ENCODE measurements at regions not wholly inside any gene's neighbourhood (a gene's known extent, or its start where the extent isn't known, plus 50 kb on each side); places are given as distances from the start of the nearest gene placed in this dataset.

GRCh38 chr1:2882966-2883696 is 81.6 kb upstream of the TTC34 start:
- H3K36me3 Mint-ChIP-seq (ENCODE audit: low read depth, unreplicated experiment): no peaks in the 10 kb centered on the region
- Histone ChIP-seq H3K79me2 (ENCODE audit: insufficient read depth, low read length) (no peaks in the 10 kb centered on the region), H3K9ac (ENCODE audit: low read length) (no peak overlapping the region), H2AFZ (ENCODE audit: low read depth, low read length) (no peak overlapping the region), H4K20me1 (ENCODE audit: insufficient read depth, low read length) (no peaks in the 10 kb centered on the region), H3K27me3 (ENCODE audit: insufficient read depth, low read length) (no peaks in the 10 kb centered on the region), H3K27ac (ENCODE audit: low read depth, low read length) (no peak overlapping the region), H3K36me3 (ENCODE audit: insufficient read depth, low read length) (no peaks in the 10 kb centered on the region), H3K4me2 (ENCODE audit: low read length) (no peak overlapping the region), H3K4me1 (ENCODE audit: insufficient read depth, low read length) (no peaks in the 10 kb centered on the region), H3K9me3 (ENCODE audit: insufficient read depth, low read depth, low read length) (no peaks in the 10 kb centered on the region), H3K4me3 (ENCODE audit: insufficient read depth, low read depth, low read length) (no peak overlapping the region)
- TF ChIP-seq EZH2 (IDR thresholded peaks at IDR 0.05; ENCODE audit: insufficient read depth, low read length) (no peak), CTCF (IDR thresholded peaks at IDR 0.05; ENCODE audit: insufficient read depth, low read depth, low read length) (no peak)
- no peak for DNase-seq (ENCODE audit: low read depth)
- H3K27ac Mint-ChIP-seq (ENCODE audit: unreplicated experiment): no peak overlapping the region
- H3K9me3 Mint-ChIP-seq (ENCODE audit: unreplicated experiment): peaks cover 3% of the 10 kb centered on the region
- FAIRE-seq: no peak
- no peaks in the 10 kb centered on the region for H3K4me1 Mint-ChIP-seq (ENCODE audit: low read depth, unreplicated experiment)
- peaks cover 11% of the 10 kb centered on the region for H3K27me3 Mint-ChIP-seq (ENCODE audit: low read depth, unreplicated experiment)
- no peak overlapping the region for H3K4me3 Mint-ChIP-seq (ENCODE audit: unreplicated experiment)

DNA sequence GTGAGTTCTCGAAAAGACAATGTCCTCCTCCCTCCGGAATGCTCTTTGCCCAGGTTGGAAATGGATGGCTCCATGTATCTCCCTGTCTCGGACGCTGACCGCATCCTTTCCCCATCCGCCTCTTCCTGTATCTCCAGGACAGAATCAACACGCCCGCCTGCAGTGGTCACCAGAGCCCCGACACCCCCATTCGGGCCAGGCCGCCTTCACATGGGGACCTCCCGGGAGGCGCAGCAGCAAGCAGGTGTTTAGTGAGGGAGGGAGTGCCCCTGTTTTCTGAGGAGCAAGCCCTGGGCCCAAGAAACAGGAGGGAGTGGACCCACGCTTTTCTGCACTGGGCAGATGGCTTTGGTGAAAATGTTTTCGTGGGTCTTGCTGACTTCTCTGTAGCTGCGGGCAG is 83.5 kb upstream of the TTC34 start:
- no peak overlapping the region for H3K4me3 ChIP-seq (ENCODE audit: insufficient read depth, low read depth, low read length)
- Mint-ChIP-seq H3K4me3 (ENCODE audit: unreplicated experiment) (no peak overlapping the region), H3K27ac (ENCODE audit: unreplicated experiment) (no peak overlapping the region), H3K9me3 (ENCODE audit: unreplicated experiment) (peaks cover 3% of the 10 kb centered on the region), H3K4me1 (ENCODE audit: low read depth, unreplicated experiment) (no peaks in the 10 kb centered on the region), H3K27me3 (ENCODE audit: low read depth, unreplicated experiment) (peaks cover 11% of the 10 kb centered on the region), H3K36me3 (ENCODE audit: low read depth, unreplicated experiment) (no peaks in the 10 kb centered on the region)
- DNase-seq (ENCODE audit: low read depth) (no peak), FAIRE-seq (no peak)
- H3K36me3 ChIP-seq (ENCODE audit: insufficient read depth, low read length): no peaks in the 10 kb centered on the region
- H3K4me1 ChIP-seq (ENCODE audit: insufficient read depth, low read length): no peaks in the 10 kb centered on the region
- no peak for TF ChIP-seq EZH2 (IDR thresholded peaks at IDR 0.05; ENCODE audit: insufficient read depth, low read length)
- TF ChIP-seq CTCF (IDR thresholded peaks at IDR 0.05; ENCODE audit: insufficient read depth, low read depth, low read length): no peak
- H4K20me1 ChIP-seq (ENCODE audit: insufficient read depth, low read length): no peaks in the 10 kb centered on the region
- H3K79me2 ChIP-seq (ENCODE audit: insufficient read depth, low read length): no peaks in the 10 kb centered on the region
- H3K9me3 ChIP-seq (ENCODE audit: insufficient read depth, low read depth, low read length): no peaks in the 10 kb centered on the region
- H3K4me2 ChIP-seq (ENCODE audit: low read length): no peak overlapping the region
- H2AFZ ChIP-seq (ENCODE audit: low read depth, low read length): no peak overlapping the region
- no peak overlapping the region for H3K27ac ChIP-seq (ENCODE audit: low read depth, low read length)
- H3K27me3 ChIP-seq (ENCODE audit: insufficient read depth, low read length): no peaks in the 10 kb centered on the region
- no peak overlapping the region for H3K9ac ChIP-seq (ENCODE audit: low read length)

- no peak overlapping the region for H3K4me3 ChIP-seq (ENCODE audit: insufficient read depth, low read depth, low read length)
- DNase-seq (ENCODE audit: low read depth) (no peak), FAIRE-seq (no peak)
- TF ChIP-seq EZH2 (IDR thresholded peaks at IDR 0.05; ENCODE audit: insufficient read depth, low read length) (no peak), CTCF (IDR thresholded peaks at IDR 0.05; ENCODE audit: insufficient read depth, low read depth, low read length) (no peak)
- Mint-ChIP-seq H3K36me3 (ENCODE audit: low read depth, unreplicated experiment) (no peaks in the 10 kb centered on the region), H3K4me1 (ENCODE audit: low read depth, unreplicated experiment) (no peaks in the 10 kb centered on the region), H3K9me3 (ENCODE audit: unreplicated experiment) (peaks cover 3% of the 10 kb centered on the region), H3K27me3 (ENCODE audit: low read depth, unreplicated experiment) (peaks cover 11% of the 10 kb centered on the region), H3K4me3 (ENCODE audit: unreplicated experiment) (no peak overlapping the region), H3K27ac (ENCODE audit: unreplicated experiment) (no peak overlapping the region)
- H3K4me1 ChIP-seq (ENCODE audit: insufficient read depth, low read length): no peaks in the 10 kb centered on the region
- H3K27me3 ChIP-seq (ENCODE audit: insufficient read depth, low read length): no peaks in the 10 kb centered on the region
- H2AFZ ChIP-seq (ENCODE audit: low read depth, low read length): no peak overlapping the region
- no peaks in the 10 kb centered on the region for H3K79me2 ChIP-seq (ENCODE audit: insufficient read depth, low read length)
- H3K9ac ChIP-seq (ENCODE audit: low read length): no peak overlapping the region
- no peak overlapping the region for H3K4me2 ChIP-seq (ENCODE audit: low read length)
- H3K27ac ChIP-seq (ENCODE audit: low read depth, low read length): no peak overlapping the region
- H3K36me3 ChIP-seq (ENCODE audit: insufficient read depth, low read length): no peaks in the 10 kb centered on the region
- no peaks in the 10 kb centered on the region for H3K9me3 ChIP-seq (ENCODE audit: insufficient read depth, low read depth, low read length)
- H4K20me1 ChIP-seq (ENCODE audit: insufficient read depth, low read length): no peaks in the 10 kb centered on the region
Observed at GRCh38 chr1:2886631-2887030, 85.1 kb upstream of the TTC34 start.
